Astrocyte (in vitro differentiated cells and primary cell): ENCODE measurements at regions not wholly inside any gene's neighbourhood (a gene's known extent, or its start where the extent isn't known, plus 50 kb on each side); places are given as distances from the start of the nearest gene placed in this dataset.

Experiments
- EZH2 ChIP-seq: IDR thresholded peaks from 2 replicates; pipeline ENCODE4 v1.6.1; 2012; ENCODE audit warnings: mild to moderate bottlenecking, low read length, inconsistent platforms; ENCODE audit not compliant: insufficient read depth
- TF ChIP-seq, protein P1 (sequence below): IDR thresholded peaks from 2 replicates; pipeline ENCODE4 v1.5.1; 2011; ENCODE audit warnings: low read depth, mild to moderate bottlenecking, inconsistent platforms, low read length, moderate library complexity; ENCODE audit not compliant: insufficient read depth

DNA sequence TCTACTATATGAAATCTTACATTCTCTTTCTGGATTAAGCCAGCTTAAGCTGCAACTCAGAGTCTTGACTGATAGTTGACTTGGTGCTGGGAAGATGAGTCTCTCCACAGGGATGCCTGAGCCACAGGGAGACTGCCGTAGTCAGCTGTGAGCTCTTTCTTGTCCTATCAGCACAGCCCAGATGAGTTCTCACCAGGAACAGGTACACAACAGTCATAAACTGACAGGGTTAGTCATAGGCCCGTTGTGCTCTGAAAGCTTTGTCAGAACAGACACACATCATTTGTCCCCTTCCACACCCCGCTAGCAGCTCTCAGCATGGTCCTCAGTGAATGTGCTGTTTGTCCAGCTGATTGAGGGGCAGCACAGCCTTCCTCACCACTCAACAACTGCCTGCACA lies 221.6 kb downstream of the RPS24 start:
- TF ChIP-seq, protein P1, sequence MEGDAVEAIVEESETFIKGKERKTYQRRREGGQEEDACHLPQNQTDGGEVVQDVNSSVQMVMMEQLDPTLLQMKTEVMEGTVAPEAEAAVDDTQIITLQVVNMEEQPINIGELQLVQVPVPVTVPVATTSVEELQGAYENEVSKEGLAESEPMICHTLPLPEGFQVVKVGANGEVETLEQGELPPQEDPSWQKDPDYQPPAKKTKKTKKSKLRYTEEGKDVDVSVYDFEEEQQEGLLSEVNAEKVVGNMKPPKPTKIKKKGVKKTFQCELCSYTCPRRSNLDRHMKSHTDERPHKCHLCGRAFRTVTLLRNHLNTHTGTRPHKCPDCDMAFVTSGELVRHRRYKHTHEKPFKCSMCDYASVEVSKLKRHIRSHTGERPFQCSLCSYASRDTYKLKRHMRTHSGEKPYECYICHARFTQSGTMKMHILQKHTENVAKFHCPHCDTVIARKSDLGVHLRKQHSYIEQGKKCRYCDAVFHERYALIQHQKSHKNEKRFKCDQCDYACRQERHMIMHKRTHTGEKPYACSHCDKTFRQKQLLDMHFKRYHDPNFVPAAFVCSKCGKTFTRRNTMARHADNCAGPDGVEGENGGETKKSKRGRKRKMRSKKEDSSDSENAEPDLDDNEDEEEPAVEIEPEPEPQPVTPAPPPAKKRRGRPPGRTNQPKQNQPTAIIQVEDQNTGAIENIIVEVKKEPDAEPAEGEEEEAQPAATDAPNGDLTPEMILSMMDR, result no peak
- TF ChIP-seq EZH2, result no peak
